Keratinocyte (primary cell): ENCODE measurements at regions not wholly inside any gene's neighbourhood (a gene's known extent, or its start where the extent isn't known, plus 50 kb on each side); places are given as distances from the start of the nearest gene placed in this dataset.

Experiments
- DNase-seq: peaks from one replicate; pipeline ENCODE4 v3.0.0-alpha.2; 2011; ENCODE audit warnings: low read depth, missing footprints, low spot score
- FAIRE-seq: peaks from 2 replicates; lab custom pipeline; 2011; peaks lifted over from hg19 to GRCh38; lab: Jason Lieb, UNC
- H2AFZ ChIP-seq: 2 replicates; pipeline ENCODE4 v1.6.0; 2012; ENCODE audit warnings: low read length, control low read depth, inconsistent platforms; ENCODE audit not compliant: control insufficient read depth
- H3K27ac ChIP-seq: 2 replicates; pipeline ENCODE4 v1.5.1; 2011; ENCODE audit warnings: low read length; ENCODE audit not compliant: control insufficient read depth, insufficient read depth
- H3K27me3 ChIP-seq: 3 replicates; pipeline ENCODE4 v1.6.0; 2011; ENCODE audit warnings: low read length; ENCODE audit not compliant: control insufficient read depth, insufficient read depth; ENCODE audit errors: extremely low read depth
- H3K36me3 ChIP-seq, 2 experiments: 2 replicates in 1 of 2; 3 replicates in 1 of 2; pipeline ENCODE4 v1.5.1; 2011; ENCODE audit warnings: low read length in 2 of 2, mild to moderate bottlenecking in 1 of 2; ENCODE audit not compliant: control insufficient read depth in 2 of 2, insufficient read depth in 2 of 2; ENCODE audit errors: extremely low read depth in 1 of 2
- H3K4me1 ChIP-seq: 3 replicates; pipeline ENCODE4 v1.5.1; 2011; ENCODE audit warnings: low read length; ENCODE audit not compliant: control insufficient read depth, insufficient read depth; ENCODE audit errors: extremely low read depth
- H3K4me2 ChIP-seq: 3 replicates; pipeline ENCODE4 v1.6.0; 2011; ENCODE audit warnings: low read depth, low read length; ENCODE audit not compliant: control insufficient read depth, insufficient read depth; ENCODE audit errors: extremely low read depth
- H3K4me3 ChIP-seq, 3 experiments: fragments of 200-600 bp in 1 of 3; sonication (generic) in 1 of 3; 2 replicates in 2 of 3; 3 replicates in 1 of 3; pipeline ENCODE4 v1.5.1; 2011 to 2016; ENCODE audit warnings: low read length in 3 of 3, mild to moderate bottlenecking in 3 of 3, control low read depth in 2 of 3, inconsistent platforms in 1 of 3, low read depth in 1 of 3, mixed read lengths in 1 of 3, mixed run types in 1 of 3, moderate library complexity in 1 of 3; ENCODE audit not compliant: control insufficient read depth in 2 of 3, insufficient read depth in 2 of 3; ENCODE audit errors: extremely low read depth in 1 of 3
- H3K79me2 ChIP-seq: 2 replicates; pipeline ENCODE4 v1.6.0; 2012; ENCODE audit warnings: low read length; ENCODE audit not compliant: control insufficient read depth, insufficient read depth
- H3K9ac ChIP-seq: 3 replicates; pipeline ENCODE4 v1.6.0; 2011; ENCODE audit warnings: low read length; ENCODE audit not compliant: control insufficient read depth, insufficient read depth; ENCODE audit errors: extremely low read depth
- H3K9me1 ChIP-seq: 3 replicates; pipeline ENCODE4 v1.6.0; 2011; ENCODE audit warnings: low read length; ENCODE audit not compliant: control insufficient read depth, insufficient read depth; ENCODE audit errors: extremely low read depth
- H3K9me3 ChIP-seq: 2 replicates; pipeline ENCODE4 v1.5.1; 2012; ENCODE audit warnings: low read depth, low read length; ENCODE audit not compliant: control insufficient read depth
- H4K20me1 ChIP-seq: 3 replicates; pipeline ENCODE4 v1.6.0; 2011; ENCODE audit warnings: low read length; ENCODE audit not compliant: control insufficient read depth, insufficient read depth; ENCODE audit errors: extremely low read depth
- EZH2 ChIP-seq: IDR thresholded peaks from one replicate; pipeline ENCODE4 v1.6.1; 2012; ENCODE audit warnings: inconsistent platforms, mild to moderate bottlenecking, low read length, moderate library complexity
- dilution Hi-C: fragments of 300-500 bp; cut with MboI; formaldehyde crosslinking; loops from one replicate; pipeline ENCODE4 v1.7.0; 2020; ENCODE audit warnings: low sequenced_read_pairs; ENCODE audit not compliant: extremely low pct_ligation_motif_present
- TF ChIP-seq, protein P1 (sequence below), 3 experiments: IDR thresholded peaks in 1 of 3; conservative IDR thresholded peaks in 1 of 3; optimal IDR thresholded peaks in 1 of 3; 2 replicates in 2 of 3; 3 replicates in 1 of 3; pipeline versions ENCODE3 to v1.5.1; 2011; ENCODE audit warnings: low read length in 3 of 3, mild to moderate bottlenecking in 3 of 3, moderate library complexity in 2 of 3, control low read depth in 1 of 3, inconsistent platforms in 1 of 3; ENCODE audit not compliant: insufficient read depth in 2 of 3; ENCODE audit errors: extremely low read depth in 1 of 3

DNA sequence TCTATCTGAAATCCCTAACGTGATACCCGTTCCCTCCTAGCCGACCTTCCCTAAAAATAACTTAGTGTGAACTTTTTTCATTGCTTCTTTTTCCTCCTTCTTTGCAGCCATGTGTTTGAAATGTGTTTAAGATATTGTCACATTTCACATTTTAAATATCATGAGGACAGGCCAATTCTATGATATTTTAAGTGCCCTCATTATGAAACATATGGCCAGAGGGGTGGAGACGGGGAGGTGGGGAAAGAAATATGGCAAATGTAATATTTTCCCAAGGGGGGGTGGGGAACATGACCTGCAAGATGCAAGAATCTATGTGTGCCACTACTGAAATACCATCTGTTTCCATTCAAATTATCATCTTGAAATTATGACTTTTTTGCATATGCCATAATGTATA, 1039.2 kb downstream of the AGBL1 start:
- Histone ChIP-seq H3K27me3 (no peaks in the 10 kb centered on the region), H3K36me3 (no peaks in the 10 kb centered on the region), H3K27ac (no peak overlapping the region), H2AFZ (no peak overlapping the region), H3K4me2 (no peak overlapping the region), H4K20me1 (no peaks in the 10 kb centered on the region), H3K9ac (no peak overlapping the region), H3K9me1 (no peaks in the 10 kb centered on the region), H3K9me3 (no peaks in the 10 kb centered on the region), H3K4me1 (no peaks in the 10 kb centered on the region), H3K4me3 (no peak overlapping the region), H3K79me2 (no peaks in the 10 kb centered on the region)
- FAIRE-seq (no peak), DNase-seq (no peak)
- TF ChIP-seq, protein P1, sequence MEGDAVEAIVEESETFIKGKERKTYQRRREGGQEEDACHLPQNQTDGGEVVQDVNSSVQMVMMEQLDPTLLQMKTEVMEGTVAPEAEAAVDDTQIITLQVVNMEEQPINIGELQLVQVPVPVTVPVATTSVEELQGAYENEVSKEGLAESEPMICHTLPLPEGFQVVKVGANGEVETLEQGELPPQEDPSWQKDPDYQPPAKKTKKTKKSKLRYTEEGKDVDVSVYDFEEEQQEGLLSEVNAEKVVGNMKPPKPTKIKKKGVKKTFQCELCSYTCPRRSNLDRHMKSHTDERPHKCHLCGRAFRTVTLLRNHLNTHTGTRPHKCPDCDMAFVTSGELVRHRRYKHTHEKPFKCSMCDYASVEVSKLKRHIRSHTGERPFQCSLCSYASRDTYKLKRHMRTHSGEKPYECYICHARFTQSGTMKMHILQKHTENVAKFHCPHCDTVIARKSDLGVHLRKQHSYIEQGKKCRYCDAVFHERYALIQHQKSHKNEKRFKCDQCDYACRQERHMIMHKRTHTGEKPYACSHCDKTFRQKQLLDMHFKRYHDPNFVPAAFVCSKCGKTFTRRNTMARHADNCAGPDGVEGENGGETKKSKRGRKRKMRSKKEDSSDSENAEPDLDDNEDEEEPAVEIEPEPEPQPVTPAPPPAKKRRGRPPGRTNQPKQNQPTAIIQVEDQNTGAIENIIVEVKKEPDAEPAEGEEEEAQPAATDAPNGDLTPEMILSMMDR (optimal IDR thresholded peaks at IDR 0.05 in 1 of 3, IDR thresholded peaks at IDR 0.05 in 1 of 3, conservative IDR thresholded peaks at IDR 0.05 in 1 of 3; ENCODE audit: extremely low read depth in 1 of 3, insufficient read depth in 2 of 3, low read length in 3 of 3), result no peak
- no peak for TF ChIP-seq EZH2
- dilution Hi-C loops, result no loop called here

DNA sequence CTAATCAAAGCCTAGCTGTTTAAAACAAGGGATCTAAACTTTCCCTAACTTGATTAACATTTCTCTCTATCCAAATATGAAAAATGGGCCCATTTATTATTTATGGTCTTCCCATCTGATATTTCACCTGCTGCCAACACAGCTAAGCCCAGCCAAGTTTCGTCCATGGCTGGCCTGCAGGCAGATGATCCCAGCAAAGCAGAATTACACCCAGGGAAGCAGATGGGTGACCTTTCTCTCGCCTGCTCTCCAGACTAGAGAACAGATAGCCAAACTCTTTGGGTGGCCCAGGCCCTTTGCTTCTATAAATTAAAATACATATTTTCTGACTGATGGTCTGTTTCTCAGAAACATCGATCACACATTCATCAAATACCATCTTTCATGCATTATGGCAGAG, 1038.8 kb downstream of the AGBL1 start:
- Histone ChIP-seq H3K9me3 (no peaks in the 10 kb centered on the region), H3K4me1 (no peaks in the 10 kb centered on the region), H3K9me1 (no peaks in the 10 kb centered on the region), H3K9ac (no peak overlapping the region), H3K36me3 (no peaks in the 10 kb centered on the region), H2AFZ (no peak overlapping the region), H3K27me3 (no peaks in the 10 kb centered on the region), H3K79me2 (no peaks in the 10 kb centered on the region), H4K20me1 (no peaks in the 10 kb centered on the region), H3K4me3 (no peak overlapping the region), H3K4me2 (no peak overlapping the region), H3K27ac (no peak overlapping the region)
- no peak for DNase-seq
- FAIRE-seq, result no peak
- dilution Hi-C loops, result no loop called here
- no peak for TF ChIP-seq EZH2

DNA sequence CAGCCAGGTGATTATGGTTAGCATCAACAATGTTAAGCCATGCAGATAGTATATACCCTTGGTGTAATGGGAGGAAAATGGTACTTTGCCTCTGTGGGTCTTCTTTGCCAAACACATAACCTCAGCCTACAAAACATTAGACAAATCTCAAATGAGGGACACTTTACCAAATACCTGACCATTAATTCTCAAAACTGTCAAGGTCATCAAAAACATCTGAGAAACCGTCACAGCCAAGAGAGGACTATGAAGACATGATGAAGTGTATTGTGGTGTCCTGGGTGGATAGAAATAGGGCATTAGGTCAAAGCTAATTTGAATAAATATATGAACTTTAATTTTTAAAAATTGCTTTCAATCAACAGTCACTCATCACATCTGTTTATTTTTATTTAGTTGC, 1036.1 kb downstream of the AGBL1 start:
- no peak overlapping the region for H3K9ac ChIP-seq
- no peaks in the 10 kb centered on the region for H3K36me3 ChIP-seq
- FAIRE-seq (no peak), DNase-seq (no peak)
- no peaks in the 10 kb centered on the region for H3K9me1 ChIP-seq
- TF ChIP-seq EZH2, result no peak
- TF ChIP-seq, protein P1 (optimal IDR thresholded peaks at IDR 0.05 in 1 of 3, IDR thresholded peaks at IDR 0.05 in 1 of 3, conservative IDR thresholded peaks at IDR 0.05 in 1 of 3; ENCODE audit: extremely low read depth in 1 of 3, insufficient read depth in 2 of 3, low read length in 3 of 3), result no peak
- H3K27me3 ChIP-seq, result no peaks in the 10 kb centered on the region
- H3K9me3 ChIP-seq, result no peaks in the 10 kb centered on the region
- no peaks in the 10 kb centered on the region for H3K4me1 ChIP-seq
- H3K4me3 ChIP-seq, result no peak overlapping the region
- H3K79me2 ChIP-seq, result no peaks in the 10 kb centered on the region
- H3K27ac ChIP-seq, result no peak overlapping the region
- dilution Hi-C loops, result no loop called here
- H4K20me1 ChIP-seq, result no peaks in the 10 kb centered on the region
- no peak overlapping the region for H3K4me2 ChIP-seq
- H2AFZ ChIP-seq, result no peak overlapping the region
